K562 (cell line): ENCODE measurements at regions not wholly inside any gene's neighbourhood (a gene's known extent, or its start where the extent isn't known, plus 50 kb on each side); places are given as distances from the start of the nearest gene placed in this dataset.

Source experiments
- CAMTA2 ChIP-seq: fragments of 250-450 bp; sonication (Bioruptor Pico); conservative IDR thresholded peaks from 2 replicates; pipeline ENCODE4 v1.5.1; 2022
- CHD1 ChIP-seq: fragments of 200-600 bp; sonication (generic); IDR thresholded peaks from one replicate; pipeline ENCODE4 v1.6.1; 2012; ENCODE audit warnings: mild to moderate bottlenecking, moderate library complexity, low read length, inconsistent platforms
- HDAC6 ChIP-seq: IDR thresholded peaks from 2 replicates; pipeline ENCODE4 v1.6.1; 2012; ENCODE audit warnings: low read depth, mild to moderate bottlenecking, control low read depth, inconsistent platforms, low read length, moderate library complexity
- SIN3A ChIP-seq, 2 experiments: fragments of 150-350 bp in 1 of 2; IDR thresholded peaks; 2 replicates each; pipeline ENCODE4 v1.6.1; 2011 to 2016; ENCODE audit warnings: borderline replicate concordance in 2 of 2, low read depth in 2 of 2, low read length in 2 of 2, mild to moderate bottlenecking in 2 of 2, moderate library complexity in 2 of 2; ENCODE audit not compliant: control insufficient read depth in 1 of 2
- SMC3 ChIP-seq: conservative IDR thresholded peaks from 2 replicates; pipeline ENCODE4 v1.6.1; 2011; ENCODE audit warnings: low read depth, low read length, improper control_type of control experiment; ENCODE audit not compliant: insufficient read depth
- SRSF3 ChIP-seq: fragments of 200-400 bp; formaldehyde crosslinking; IDR thresholded peaks from 2 replicates; pipeline ENCODE4 v1.6.1; 2016; ENCODE audit warnings: mild to moderate bottlenecking, low read length, moderate library complexity; ENCODE audit not compliant: insufficient read depth
- ZNF436 ChIP-seq: fragments of 250-450, 450-650 bp; sonication (Bioruptor Pico); formaldehyde crosslinking; IDR thresholded peaks from 2 replicates; pipeline ENCODE4 v1.7.0; 2020; ENCODE audit warnings: mild to moderate bottlenecking
- TF ChIP-seq, protein P1 (sequence below), 3 experiments: IDR thresholded peaks in 2 of 3; conservative IDR thresholded peaks in 1 of 3; 2 replicates each; pipeline ENCODE4 v1.5.1; 2011 to 2012; ENCODE audit warnings: low read length in 3 of 3, mild to moderate bottlenecking in 3 of 3, control low read depth in 2 of 3, improper control_type of control experiment in 1 of 3, inconsistent platforms in 1 of 3, low read depth in 1 of 3, mixed read lengths in 1 of 3, moderate library complexity in 1 of 3; ENCODE audit not compliant: insufficient read depth in 2 of 3
- TF ChIP-seq, protein P2 (sequence below): sonication (generic); formaldehyde crosslinking; IDR thresholded peaks from 2 replicates; pipeline ENCODE4 v1.8.1; 2022; ENCODE audit warnings: missing genetic modification reagents
- TF ChIP-seq, protein P3 (sequence below), 2 experiments: fragments of 450-650 bp; formaldehyde crosslinking in 1 of 2; IDR thresholded peaks; 2 replicates each; pipeline versions ENCODE4 v1.4.0 to v1.6.1; 2014 to 2020; ENCODE audit warnings: mild to moderate bottlenecking in 2 of 2, borderline replicate concordance in 1 of 2, low read depth in 1 of 2

DNA sequence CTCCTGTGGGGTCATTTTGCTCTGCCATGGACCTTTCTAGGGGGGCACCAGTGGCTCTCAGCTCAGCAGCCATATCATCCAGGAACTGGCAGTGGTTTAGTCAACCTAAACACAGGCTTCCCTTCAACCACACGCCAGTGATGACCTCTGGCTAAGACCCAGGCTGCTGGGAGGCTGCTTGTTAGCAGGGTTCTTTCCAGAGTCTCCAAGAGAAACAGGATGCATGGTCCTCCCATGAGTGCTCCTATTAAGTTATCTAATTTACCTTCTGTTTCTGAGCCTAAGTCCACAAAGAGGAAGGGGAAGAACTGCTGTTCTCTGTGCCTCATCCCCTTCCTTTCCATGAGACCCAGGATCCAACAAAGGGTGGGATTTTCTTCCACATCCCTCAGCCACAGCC, 137.3 kb upstream of the PLXNA2 start:
- TF ChIP-seq, protein P1, sequence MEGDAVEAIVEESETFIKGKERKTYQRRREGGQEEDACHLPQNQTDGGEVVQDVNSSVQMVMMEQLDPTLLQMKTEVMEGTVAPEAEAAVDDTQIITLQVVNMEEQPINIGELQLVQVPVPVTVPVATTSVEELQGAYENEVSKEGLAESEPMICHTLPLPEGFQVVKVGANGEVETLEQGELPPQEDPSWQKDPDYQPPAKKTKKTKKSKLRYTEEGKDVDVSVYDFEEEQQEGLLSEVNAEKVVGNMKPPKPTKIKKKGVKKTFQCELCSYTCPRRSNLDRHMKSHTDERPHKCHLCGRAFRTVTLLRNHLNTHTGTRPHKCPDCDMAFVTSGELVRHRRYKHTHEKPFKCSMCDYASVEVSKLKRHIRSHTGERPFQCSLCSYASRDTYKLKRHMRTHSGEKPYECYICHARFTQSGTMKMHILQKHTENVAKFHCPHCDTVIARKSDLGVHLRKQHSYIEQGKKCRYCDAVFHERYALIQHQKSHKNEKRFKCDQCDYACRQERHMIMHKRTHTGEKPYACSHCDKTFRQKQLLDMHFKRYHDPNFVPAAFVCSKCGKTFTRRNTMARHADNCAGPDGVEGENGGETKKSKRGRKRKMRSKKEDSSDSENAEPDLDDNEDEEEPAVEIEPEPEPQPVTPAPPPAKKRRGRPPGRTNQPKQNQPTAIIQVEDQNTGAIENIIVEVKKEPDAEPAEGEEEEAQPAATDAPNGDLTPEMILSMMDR (IDR thresholded peaks at IDR 0.05 in 2 of 3, conservative IDR thresholded peaks at IDR 0.05 in 1 of 3; ENCODE audit: insufficient read depth in 2 of 3, low read depth in 1 of 3, low read length in 3 of 3) = no peak
- TF ChIP-seq CAMTA2 (CRISPR knock-in tag) (no peak), SIN3A (IDR thresholded peaks at IDR 0.05; ENCODE audit: borderline replicate concordance in 2 of 2, control insufficient read depth in 1 of 2, low read depth in 2 of 2, low read length in 2 of 2) (no peak), ZNF436 (CRISPR knock-in tag) (no peak), SRSF3 (no peak), SMC3 (no peak), CHD1 (no peak), HDAC6 (no peak)
- TF ChIP-seq, protein P2, sequence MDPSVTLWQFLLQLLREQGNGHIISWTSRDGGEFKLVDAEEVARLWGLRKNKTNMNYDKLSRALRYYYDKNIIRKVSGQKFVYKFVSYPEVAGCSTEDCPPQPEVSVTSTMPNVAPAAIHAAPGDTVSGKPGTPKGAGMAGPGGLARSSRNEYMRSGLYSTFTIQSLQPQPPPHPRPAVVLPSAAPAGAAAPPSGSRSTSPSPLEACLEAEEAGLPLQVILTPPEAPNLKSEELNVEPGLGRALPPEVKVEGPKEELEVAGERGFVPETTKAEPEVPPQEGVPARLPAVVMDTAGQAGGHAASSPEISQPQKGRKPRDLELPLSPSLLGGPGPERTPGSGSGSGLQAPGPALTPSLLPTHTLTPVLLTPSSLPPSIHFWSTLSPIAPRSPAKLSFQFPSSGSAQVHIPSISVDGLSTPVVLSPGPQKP (CRISPR knock-in tag) = no peak
- TF ChIP-seq, protein P3, sequence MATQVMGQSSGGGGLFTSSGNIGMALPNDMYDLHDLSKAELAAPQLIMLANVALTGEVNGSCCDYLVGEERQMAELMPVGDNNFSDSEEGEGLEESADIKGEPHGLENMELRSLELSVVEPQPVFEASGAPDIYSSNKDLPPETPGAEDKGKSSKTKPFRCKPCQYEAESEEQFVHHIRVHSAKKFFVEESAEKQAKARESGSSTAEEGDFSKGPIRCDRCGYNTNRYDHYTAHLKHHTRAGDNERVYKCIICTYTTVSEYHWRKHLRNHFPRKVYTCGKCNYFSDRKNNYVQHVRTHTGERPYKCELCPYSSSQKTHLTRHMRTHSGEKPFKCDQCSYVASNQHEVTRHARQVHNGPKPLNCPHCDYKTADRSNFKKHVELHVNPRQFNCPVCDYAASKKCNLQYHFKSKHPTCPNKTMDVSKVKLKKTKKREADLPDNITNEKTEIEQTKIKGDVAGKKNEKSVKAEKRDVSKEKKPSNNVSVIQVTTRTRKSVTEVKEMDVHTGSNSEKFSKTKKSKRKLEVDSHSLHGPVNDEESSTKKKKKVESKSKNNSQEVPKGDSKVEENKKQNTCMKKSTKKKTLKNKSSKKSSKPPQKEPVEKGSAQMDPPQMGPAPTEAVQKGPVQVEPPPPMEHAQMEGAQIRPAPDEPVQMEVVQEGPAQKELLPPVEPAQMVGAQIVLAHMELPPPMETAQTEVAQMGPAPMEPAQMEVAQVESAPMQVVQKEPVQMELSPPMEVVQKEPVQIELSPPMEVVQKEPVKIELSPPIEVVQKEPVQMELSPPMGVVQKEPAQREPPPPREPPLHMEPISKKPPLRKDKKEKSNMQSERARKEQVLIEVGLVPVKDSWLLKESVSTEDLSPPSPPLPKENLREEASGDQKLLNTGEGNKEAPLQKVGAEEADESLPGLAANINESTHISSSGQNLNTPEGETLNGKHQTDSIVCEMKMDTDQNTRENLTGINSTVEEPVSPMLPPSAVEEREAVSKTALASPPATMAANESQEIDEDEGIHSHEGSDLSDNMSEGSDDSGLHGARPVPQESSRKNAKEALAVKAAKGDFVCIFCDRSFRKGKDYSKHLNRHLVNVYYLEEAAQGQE (IDR thresholded peaks at IDR 0.05; ENCODE audit: borderline replicate concordance) = no peak
- TF ChIP-seq, protein P3 (CRISPR knock-in tag; IDR thresholded peaks at IDR 0.05; ENCODE audit: low read depth) = no peak
